HepG2 (cell line): ENCODE measurements at regions not wholly inside any gene's neighbourhood (a gene's known extent, or its start where the extent isn't known, plus 50 kb on each side); places are given as distances from the start of the nearest gene placed in this dataset.

Source experiments
- ATAC-seq: fragments of 200-7000 bp; cut with Tn5 transposase; 3 replicates; pipeline ENCODE4 v1.9.1; 2020; ENCODE audit warnings: mild to moderate bottlenecking, moderate library complexity
- BruUV-seq: library from RNA; stranded (reverse); fragments of 400-500 nt; replicated peaks from 2 replicates; lab custom pipeline; 2021; lab: Mats Ljungman, UMichigan
- CTCF ChIA-PET: fragments of 300-600 bp; formaldehyde crosslinking; extraction: SDS; loops from one replicate; lab custom pipeline; 2021; ENCODE audit warnings: low total read pairs, inconsistent platforms, low intra/inter-chr PET ratio; lab: Yijun Ruan, JAX
- POLR2A ChIA-PET: fragments of 350-600 bp; sonication (Branson Sonifier 250); formaldehyde crosslinking; loops from one replicate; lab custom pipeline; 2020; ENCODE audit warnings: antibody characterized with exemption, inconsistent platforms; lab: Yijun Ruan, JAX
- DNase-seq: peaks from one replicate; pipeline ENCODE4 v3.0.0-alpha.2; 2015; ENCODE audit warnings: low spot score
- FAIRE-seq: peaks from 3 replicates; lab custom pipeline; 2011; peaks lifted over from hg19 to GRCh38; lab: Jason Lieb, UNC
- H2AFZ ChIP-seq: one replicate; pipeline ENCODE4 v1.6.1; 2011; ENCODE audit warnings: low read length, inconsistent platforms
- H3K27ac ChIP-seq: fragments of 300-600 bp; 3 replicates; pipeline ENCODE4 v1.8.0; 2011; ENCODE audit warnings: mixed run types, mild to moderate bottlenecking, mixed read lengths, low read length, inconsistent platforms; ENCODE audit not compliant: insufficient read depth; ENCODE audit errors: extremely low read length
- H3K27me3 ChIP-seq, 2 experiments: fragments of 200-600 bp in 1 of 2; 2 replicates in 1 of 2; 3 replicates in 1 of 2; pipeline versions ENCODE4 v1.6.0 to v1.8.0; 2011; ENCODE audit warnings: low read length in 2 of 2, mild to moderate bottlenecking in 2 of 2, moderate library complexity in 2 of 2, inconsistent platforms in 1 of 2; ENCODE audit not compliant: insufficient read depth in 2 of 2, control insufficient read depth in 1 of 2
- H3K36me3 ChIP-seq, 2 experiments: fragments of 200-600 bp in 1 of 2; replicated peaks in 1 of 2; 2 replicates in 1 of 2; 3 replicates in 1 of 2; pipeline versions ENCODE4 v1.5.1 to v1.8.0; 2011; ENCODE audit warnings: low read length in 2 of 2, inconsistent platforms in 1 of 2; ENCODE audit not compliant: insufficient read depth in 2 of 2, control insufficient read depth in 1 of 2
- H3K4me1 ChIP-seq: 2 replicates; pipeline ENCODE4 v1.5.1; 2012; ENCODE audit warnings: low read length, inconsistent platforms; ENCODE audit not compliant: insufficient read depth
- H3K4me2 ChIP-seq: 2 replicates; pipeline ENCODE4 v1.6.0; 2011; ENCODE audit warnings: low read depth, low read length, inconsistent platforms
- H3K4me3 ChIP-seq, 3 experiments: fragments of 200-600 bp in 1 of 3; sonication (generic), shearing (Covaris generic) in 1 of 3; replicated peaks in 1 of 3; 2 replicates each; pipeline ENCODE4 v1.5.1; 2011 to 2016; ENCODE audit warnings: low read length in 3 of 3, inconsistent platforms in 2 of 3, low read depth in 2 of 3, mild to moderate bottlenecking in 2 of 3, control low read depth in 1 of 3, mixed read lengths in 1 of 3; ENCODE audit not compliant: insufficient read depth in 1 of 3
- H3K79me2 ChIP-seq: one replicate; pipeline ENCODE4 v1.6.1; 2011; ENCODE audit warnings: low read length, inconsistent platforms; ENCODE audit not compliant: insufficient read depth
- H3K9ac ChIP-seq: 2 replicates; pipeline ENCODE4 v1.6.0; 2011; ENCODE audit warnings: mild to moderate bottlenecking, low read depth, low read length, inconsistent platforms; ENCODE audit not compliant: insufficient read depth
- H3K9me3 ChIP-seq: 2 replicates; pipeline ENCODE4 v1.5.1; 2012; ENCODE audit warnings: mild to moderate bottlenecking, low read length
- H4K20me1 ChIP-seq: 2 replicates; pipeline ENCODE4 v1.6.0; 2011; ENCODE audit warnings: inconsistent platforms, mild to moderate bottlenecking, low read length, moderate library complexity; ENCODE audit not compliant: insufficient read depth
- DZIP1 ChIP-seq: sonication (generic); formaldehyde crosslinking; IDR thresholded peaks from 2 replicates; pipeline ENCODE4 v1.5.0; 2020; ENCODE audit warnings: mild to moderate bottlenecking, missing genetic modification reagents
- FOSL1 ChIP-seq: sonication (generic); formaldehyde crosslinking; IDR thresholded peaks from 2 replicates; pipeline ENCODE4 v1.9.0; 2021; ENCODE audit warnings: missing genetic modification reagents, borderline replicate concordance
- KLF9 ChIP-seq: IDR thresholded peaks from 2 replicates; pipeline ENCODE4 v1.6.1; 2016; ENCODE audit warnings: low read depth
- PATZ1 ChIP-seq: sonication (generic); formaldehyde crosslinking; IDR thresholded peaks from 2 replicates; pipeline ENCODE4 v1.4.0; 2020; ENCODE audit warnings: missing genetic modification reagents
- RAD51 ChIP-seq: fragments of 450-650 bp; IDR thresholded peaks from 2 replicates; pipeline ENCODE4 v1.6.1; 2016; ENCODE audit warnings: borderline replicate concordance
- STAG1 ChIP-seq: sonication (generic); formaldehyde crosslinking; IDR thresholded peaks from 2 replicates; pipeline ENCODE4 v1.4.0; 2020; ENCODE audit warnings: missing genetic modification reagents
- YEATS4 ChIP-seq: sonication (generic); formaldehyde crosslinking; IDR thresholded peaks from 2 replicates; pipeline ENCODE4 v1.4.0; 2020; ENCODE audit warnings: missing genetic modification reagents, borderline replicate concordance
- ZNF354B ChIP-seq: sonication (generic); formaldehyde crosslinking; IDR thresholded peaks from 2 replicates; pipeline ENCODE4 v1.8.0; 2022; ENCODE audit warnings: mild to moderate bottlenecking, missing genetic modification reagents
- ZNF501 ChIP-seq: sonication (generic); formaldehyde crosslinking; IDR thresholded peaks from 2 replicates; pipeline ENCODE4 v1.5.1; 2020; ENCODE audit warnings: mild to moderate bottlenecking, moderate library complexity, missing genetic modification reagents
- ZNF558 ChIP-seq: sonication (generic); formaldehyde crosslinking; IDR thresholded peaks from 2 replicates; pipeline ENCODE4 v1.9.0; 2022; ENCODE audit warnings: mild to moderate bottlenecking, missing genetic modification reagents, borderline replicate concordance
- ZNF562 ChIP-seq: sonication (generic); formaldehyde crosslinking; IDR thresholded peaks from 2 replicates; pipeline ENCODE4 v1.8.0; 2022; ENCODE audit warnings: missing genetic modification reagents, borderline replicate concordance
- ZNF567 ChIP-seq: sonication (generic); formaldehyde crosslinking; IDR thresholded peaks from 2 replicates; pipeline ENCODE4 v1.8.1; 2023; ENCODE audit warnings: mild to moderate bottlenecking, missing genetic modification reagents, borderline replicate concordance
- WGBS: methylation state at CpG from one replicate; pipeline ENCODE4 v1.1.6; 2017; ENCODE audit warnings: low lambda C conversion rate; 5-methylcytosine and 5-hydroxymethylcytosine counted together
- in situ Hi-C: cut with HindIII; loops from 2 replicates; pipeline ENCODE4 v1.10.0; 2017; ENCODE audit warnings: low pct_unique_long_range_greater_than_20kb; ENCODE audit not compliant: extremely low pct_ligation_motif_present
- intact Hi-C: fragments of 100-400 bp; cut with micrococcal nuclease; formaldehyde crosslinking; loops from one replicate; pipeline ENCODE4 v1.10.0; 2022; ENCODE audit not compliant: unreplicated experiment

- no peak for DNase-seq
- intact Hi-C loops = no loop called here
- in situ Hi-C loops = no loop called here
- Histone ChIP-seq H3K36me3 (no peaks in the 10 kb centered on the region), H3K9ac (no peak overlapping the region), H3K27me3 (peaks cover 0 to 14% of the 10 kb centered on the region in 2 experiments; a peak in 3 of 5 replicates), H4K20me1 (no peaks in the 10 kb centered on the region), H3K4me2 (no peak overlapping the region), H3K4me3 (no peak overlapping the region), H3K9me3 (no peaks in the 10 kb centered on the region), H2AFZ (no peak overlapping the region), H3K4me1 (no peaks in the 10 kb centered on the region), H3K79me2 (no peaks in the 10 kb centered on the region), H3K27ac (no peak overlapping the region)
- FAIRE-seq = no peak
- ATAC-seq = no peak
- TF ChIP-seq ZNF567 (no peak), ZNF354B (no peak), DZIP1 (CRISPR knock-in tag) (no peak), KLF9 (CRISPR knock-in tag) (no peak), RAD51 (no peak), ZNF501 (CRISPR knock-in tag) (no peak), PATZ1 (CRISPR knock-in tag) (no peak), FOSL1 (CRISPR knock-in tag) (no peak), ZNF562 (CRISPR knock-in tag) (no peak), STAG1 (no peak), YEATS4 (CRISPR knock-in tag) (no peak), ZNF558 (CRISPR knock-in tag) (no peak)
- WGBS = 0% methylated on average over 2 of the region's 2 CpGs
- CTCF ChIA-PET = no interaction called here
- POLR2A ChIA-PET = no interaction called here
- BruUV-seq = no TSS peak
Measured at GRCh38 chr12:113713156-113713555, 241.5 kb upstream of the LHX5 start.
